A549 (cell line): ENCODE measurements at regions not wholly inside any gene's neighbourhood (a gene's known extent, or its start where the extent isn't known, plus 50 kb on each side); places are given as distances from the start of the nearest gene placed in this dataset.
"Not testable (repeated sequence)": the region's sequence is repeated elsewhere in the genome, so short reads cannot be mapped to it uniquely, and the experiment has no call there.

Experiments used
- ATAC-seq, 2 experiments: fragments of 200-7000 bp in 1 of 2; fragments of >200 bp in 1 of 2; cut with Nextera tagmentation in 1 of 2; cut with Tn5 transposase in 1 of 2; 3 replicates each; pipeline versions ENCODE4 v1.8.0 to v1.9.1; 2018 to 2020; ENCODE audit warnings: mild to moderate bottlenecking in 1 of 2, moderate library complexity in 1 of 2
- CTCF ChIA-PET: fragments of 300-600 bp; sonication (Branson Sonifier 250); formaldehyde crosslinking; extraction: SDS; loops from one replicate; lab custom pipeline; 2021; ENCODE audit warnings: antibody characterized with exemption, inconsistent platforms; lab: Yijun Ruan, JAX
- POLR2A ChIA-PET: fragments of 350-600 bp; formaldehyde crosslinking; extraction: SDS; loops from one replicate; lab custom pipeline; 2021; ENCODE audit warnings: antibody characterized with exemption, inconsistent platforms; lab: Yijun Ruan, JAX
- DNase-seq, 2 experiments: peaks; one replicate each; pipeline versions ENCODE4 v3.0.0 to v3.0.0-alpha.2; 2011 to 2016; ENCODE audit warnings: low read depth in 1 of 2, low spot score in 1 of 2
- FAIRE-seq: peaks from 2 replicates; lab custom pipeline; 2011; peaks lifted over from hg19 to GRCh38; lab: Jason Lieb, UNC
- H3K27ac ChIP-seq, 2 experiments: fragments of >200 bp; sonication (Bioruptor Twin); formaldehyde crosslinking; 3 replicates each; pipeline ENCODE4 v1.5.1; 2016 to 2017
- H3K4me1 ChIP-seq: fragments of >200 bp; sonication (Bioruptor Twin); formaldehyde crosslinking; 3 replicates; pipeline ENCODE4 v1.6.1; 2016
- H3K4me2 ChIP-seq: fragments of >200 bp; sonication (Bioruptor Twin); formaldehyde crosslinking; 3 replicates; pipeline ENCODE4 v1.6.1; 2016
- H3K4me3 ChIP-seq: fragments of >200 bp; sonication (Bioruptor Twin); formaldehyde crosslinking; 3 replicates; pipeline ENCODE4 v1.5.1; 2016
- H3K9me3 ChIP-seq: fragments of >200 bp; sonication (Bioruptor Twin); formaldehyde crosslinking; 3 replicates; pipeline ENCODE4 v1.6.1; 2016
- ATOH8 ChIP-seq: fragments of 250-450 bp; sonication (Bioruptor Pico); IDR thresholded peaks from 2 replicates; pipeline ENCODE4 v1.5.0; 2020; ENCODE audit warnings: low read depth, mild to moderate bottlenecking, moderate library complexity
- BHLHE40 ChIP-seq: IDR thresholded peaks from 2 replicates; pipeline ENCODE4 v1.6.1; 2012; ENCODE audit warnings: low read depth, low read length, inconsistent platforms
- CBX8 ChIP-seq: fragments of 200-600 bp; sonication (generic); IDR thresholded peaks from 2 replicates; pipeline ENCODE4 v1.6.1; 2016
- CHD4 ChIP-seq: fragments of 200-600 bp; sonication (generic); IDR thresholded peaks from 2 replicates; pipeline ENCODE4 v1.6.1; 2016; ENCODE audit warnings: antibody characterized with exemption, mild to moderate bottlenecking, borderline replicate concordance
- FOSB ChIP-seq: fragments of 250-450 bp; sonication (Bioruptor Pico); IDR thresholded peaks from 2 replicates; pipeline ENCODE4 v1.5.0; 2020; ENCODE audit warnings: mild to moderate bottlenecking, moderate library complexity
- FOSL2 ChIP-seq, 2 experiments: fragments of 450-650 bp in 1 of 2; fragments of >200 bp in 1 of 2; sonication (Bioruptor Twin) in 1 of 2; formaldehyde crosslinking; IDR thresholded peaks; 2 replicates each; pipeline versions ENCODE4 v1.5.0 to v1.6.1; 2016 to 2020; ENCODE audit warnings: mild to moderate bottlenecking in 1 of 2, moderate library complexity in 1 of 2
- HMGXB4 ChIP-seq: fragments of 250-450 bp; sonication (Bioruptor Pico); IDR thresholded peaks from 2 replicates; pipeline ENCODE4 v1.5.0; 2021; ENCODE audit warnings: mild to moderate bottlenecking, moderate library complexity, borderline replicate concordance
- HOXA7 ChIP-seq: fragments of 250-450 bp; sonication (Bioruptor Pico); IDR thresholded peaks from 2 replicates; pipeline ENCODE4 v1.5.0; 2020; ENCODE audit warnings: mild to moderate bottlenecking, moderate library complexity
- MAFK ChIP-seq: fragments of 450-650 bp; IDR thresholded peaks from 2 replicates; pipeline ENCODE4 v1.6.1; 2014; ENCODE audit not compliant: partially characterized antibody
- MAX ChIP-seq: IDR thresholded peaks from 2 replicates; pipeline ENCODE4 v1.6.1; 2012
- MYC ChIP-seq: IDR thresholded peaks from 2 replicates; pipeline ENCODE4 v1.6.1; 2012; ENCODE audit warnings: mild to moderate bottlenecking, inconsistent platforms, low read length, improper control_type of control experiment, borderline replicate concordance
- NFE2L2 ChIP-seq: fragments of 150-350 bp; conservative IDR thresholded peaks from 2 replicates; pipeline ENCODE4 v1.6.1; 2014; ENCODE audit warnings: low read length
- RAD21 ChIP-seq, 2 experiments: fragments of >200 bp in 1 of 2; sonication (Bioruptor Twin) in 1 of 2; formaldehyde crosslinking in 1 of 2; IDR thresholded peaks in 1 of 2; conservative IDR thresholded peaks in 1 of 2; 2 replicates in 1 of 2; 3 replicates in 1 of 2; pipeline ENCODE4 v1.6.1; 2012 to 2018; ENCODE audit warnings: inconsistent platforms in 1 of 2
- RNF2 ChIP-seq: fragments of 200-600 bp; sonication (generic); IDR thresholded peaks from 2 replicates; pipeline ENCODE4 v1.6.1; 2016; ENCODE audit warnings: low read depth, mild to moderate bottlenecking, antibody characterized with exemption, moderate library complexity, borderline replicate concordance
- TFCP2L1 ChIP-seq: fragments of 250-450 bp; sonication (Bioruptor Pico); IDR thresholded peaks from 2 replicates; pipeline ENCODE4 v1.5.0; 2021; ENCODE audit warnings: mild to moderate bottlenecking
- USF2 ChIP-seq: fragments of 450-650 bp; IDR thresholded peaks from 2 replicates; pipeline ENCODE4 v1.6.1; 2014; ENCODE audit warnings: antibody characterized with exemption
- ZC3H11A ChIP-seq: fragments of 450-650 bp; IDR thresholded peaks from 2 replicates; pipeline ENCODE4 v1.6.1; 2014; ENCODE audit warnings: antibody characterized with exemption, mild to moderate bottlenecking
- ZFP36 ChIP-seq: fragments of 450-650 bp; IDR thresholded peaks from 2 replicates; pipeline ENCODE4 v1.6.1; 2014; ENCODE audit warnings: borderline replicate concordance; ENCODE audit not compliant: partially characterized antibody
- WGBS: methylation state at CpG from one replicate; pipeline ENCODE4 v1.1.6; 2017; ENCODE audit errors: missing lambda C conversion rate; 5-methylcytosine and 5-hydroxymethylcytosine counted together

GRCh38 chr18:11362856-11363255, 213.5 kb upstream of the PIEZO2 start:
- no peak overlapping the region for H3K4me2 ChIP-seq

GRCh38 chr18:11361862-11362261, 212.5 kb upstream of the PIEZO2 start:
- H3K27ac ChIP-seq: peak overlapping the region in 1 of 2 experiments; percentile 57; a peak in 2 of 6 replicates
- H3K4me2 ChIP-seq, FAIRE-seq, POLR2A ChIA-PET, ATAC-seq, H3K4me3 ChIP-seq, H3K9me3 ChIP-seq, CTCF ChIA-PET, DNase-seq, H3K4me1 ChIP-seq: not testable (repeated sequence)
- TF ChIP-seq NFE2L2: peak; percentile 77
- peak; percentile 67 for TF ChIP-seq MAFK
- 81% methylated on average over 6 of the region's 6 CpGs for WGBS

More at GRCh38 chr18:11362856-11363255, 213.5 kb upstream of the PIEZO2 start:
- 100% methylated on average over 1 of the region's 1 CpG for WGBS
- CTCF ChIA-PET: no interaction called here
- no peak overlapping the region for H3K4me3 ChIP-seq
- H3K4me1 ChIP-seq: peaks cover 6% of the 10 kb centered on the region; the same call in 1 of the 3 replicates
- TF ChIP-seq USF2 (no peak), RAD21 (conservative IDR thresholded peaks at IDR 0.05 in 1 of 2, IDR thresholded peaks at IDR 0.05 in 1 of 2) (no peak), CHD4 (no peak), FOSB (CRISPR knock-in tag) (no peak), HOXA7 (CRISPR knock-in tag) (no peak), MYC (no peak), ATOH8 (CRISPR knock-in tag) (no peak), FOSL2 (IDR thresholded peaks at IDR 0.05) (no peak), FOSL2 (CRISPR knock-in tag; IDR thresholded peaks at IDR 0.05) (no peak), HMGXB4 (CRISPR knock-in tag) (no peak), MAX (no peak), RNF2 (no peak), CBX8 (no peak)
- H3K9me3 ChIP-seq: no peaks in the 10 kb centered on the region
- POLR2A ChIA-PET: no interaction called here
- H3K27ac ChIP-seq: no peak overlapping the region
- FAIRE-seq: no peak
- no peak for ATAC-seq
- no peak for DNase-seq

- ChIA-PET CTCF (interaction anchor here (1.1 kb wide), 1 partner anchor 14 kb away, joined by 3 read pairs; no protein-coding TSS in a partner anchor), POLR2A (no interaction called here)
- WGBS: 95% methylated on average over 1 of the region's 1 CpG
- DNase-seq: no peak
- ATAC-seq: no peak
- FAIRE-seq: no peak
- H3K9me3 ChIP-seq: no peaks in the 10 kb centered on the region
- no peaks in the 10 kb centered on the region for H3K4me1 ChIP-seq
- H3K27ac ChIP-seq: no peak overlapping the region
- no peak overlapping the region for H3K4me3 ChIP-seq
- TF ChIP-seq ZC3H11A: no peak
- TF ChIP-seq CHD4: no peak
- no peak for TF ChIP-seq BHLHE40
- no peak for TF ChIP-seq ZFP36
- TF ChIP-seq TFCP2L1 (CRISPR knock-in tag): no peak
- TF ChIP-seq RNF2: no peak
- no peak overlapping the region for H3K4me2 ChIP-seq
Observed at GRCh38 chr18:11357678-11358077, 208.3 kb upstream of the PIEZO2 start.

GRCh38 chr18:11344576-11344975, 195.2 kb upstream of the PIEZO2 start:
- 90% methylated on average over 2 of the region's 18 CpGs for WGBS
- H3K4me2 ChIP-seq, H3K9me3 ChIP-seq, CTCF ChIA-PET, FAIRE-seq, H3K4me1 ChIP-seq, DNase-seq, ATAC-seq, H3K27ac ChIP-seq, H3K4me3 ChIP-seq, POLR2A ChIA-PET: not testable (repeated sequence)
